SK-N-MC (cell line): ENCODE measurements at regions not wholly inside any gene's neighbourhood (a gene's known extent, or its start where the extent isn't known, plus 50 kb on each side); places are given as distances from the start of the nearest gene placed in this dataset.

Experiments used
- EZH2 ChIP-seq: fragments of 200-600 bp; sonication (generic); IDR thresholded peaks from one replicate; pipeline ENCODE4 v1.6.1; 2017; ENCODE audit warnings: antibody characterized with exemption
- FOXP2 ChIP-seq: optimal IDR thresholded peaks from 2 replicates; pipeline ENCODE3; 2011; ENCODE audit warnings: mild to moderate bottlenecking, moderate library complexity; ENCODE audit not compliant: insufficient read depth; ENCODE audit errors: extremely low read length, control extremely low read depth
- POLR2AphosphoS5 ChIP-seq: IDR thresholded peaks from 2 replicates; pipeline ENCODE4 v1.6.1; 2012; ENCODE audit warnings: mild to moderate bottlenecking, low read depth, low read length, borderline replicate concordance

DNA sequence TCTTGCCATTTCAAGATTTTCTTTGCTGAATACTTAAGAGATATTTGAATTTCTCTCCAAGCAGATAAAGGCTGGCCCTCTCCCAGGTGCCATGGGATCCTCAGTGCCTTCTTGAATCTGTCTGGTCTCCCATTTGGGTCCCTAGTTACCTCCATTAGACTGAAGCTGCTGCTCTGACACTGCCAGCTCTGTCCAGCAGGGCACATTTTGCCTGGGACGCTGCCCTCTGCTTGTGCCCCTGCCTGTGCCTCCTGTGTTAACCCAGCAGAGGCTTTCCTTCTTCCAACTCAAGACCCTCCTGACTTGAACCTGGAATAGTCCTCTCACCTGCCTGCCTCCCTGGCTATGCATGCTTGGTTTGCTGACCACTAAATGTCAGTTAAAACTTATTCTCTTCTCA lies 406.3 kb downstream of the BUD13 start:
- TF ChIP-seq POLR2AphosphoS5 (no peak), EZH2 (no peak), FOXP2 (no peak)
